ENCODE measurements at regions not wholly inside any gene's neighbourhood (a gene's known extent, or its start where the extent isn't known, plus 50 kb on each side); places are given as distances from the start of the nearest gene placed in this dataset.

DNA sequence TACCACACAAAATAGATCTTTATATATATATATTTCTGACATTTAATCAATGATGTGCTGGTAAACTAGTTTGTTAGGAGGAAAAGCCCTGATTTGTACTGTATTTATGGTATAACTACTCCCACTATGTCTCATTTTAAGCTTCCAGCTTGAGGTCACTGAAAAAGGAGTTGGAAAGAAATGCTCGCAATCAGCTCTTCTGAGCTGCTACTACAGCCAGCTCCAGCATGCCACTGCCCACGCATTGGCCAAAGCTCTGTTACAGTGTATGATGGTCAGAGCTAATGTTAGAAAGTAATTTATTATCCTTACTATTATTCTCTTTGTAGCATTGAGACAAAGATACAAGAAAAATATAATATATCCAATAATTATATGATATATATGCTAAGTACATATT lies 55.0 kb upstream of the PCED1B start:
- no peak for TF ChIP-seq CTCF (IDR thresholded peaks at IDR 0.05)
- TF ChIP-seq POLR2A (IDR thresholded peaks at IDR 0.05) = no peak
- TF ChIP-seq POLR2AphosphoS5 (IDR thresholded peaks at IDR 0.05) = no peak
- TF ChIP-seq EP300 (IDR thresholded peaks at IDR 0.05) = no peak

All from stomach (tissue), 4 donors.